ENCODE measurements at regions not wholly inside any gene's neighbourhood (a gene's known extent, or its start where the extent isn't known, plus 50 kb on each side); places are given as distances from the start of the nearest gene placed in this dataset.

GRCh38 chr10:35912615-35913569 lies 270.8 kb upstream of the FZD8 start:
- TF ChIP-seq POLR2A (IDR thresholded peaks at IDR 0.05) (no peak), CTCF (IDR thresholded peaks at IDR 0.05) (no peak)
